CD14-positive monocyte (primary cell): ENCODE measurements at regions not wholly inside any gene's neighbourhood (a gene's known extent, or its start where the extent isn't known, plus 50 kb on each side); places are given as distances from the start of the nearest gene placed in this dataset.

Experiments used
- DNase-seq, 3 donors: peaks; one replicate each; pipeline ENCODE4 v3.0.0-alpha.2; 2011 to 2022
- H2AFZ ChIP-seq: 2 replicates; pipeline ENCODE4 v1.6.0; 2012; ENCODE audit warnings: mild to moderate bottlenecking, low read depth, low read length, inconsistent platforms; ENCODE audit not compliant: insufficient read depth, poor library complexity, severe bottlenecking
- H3K27ac ChIP-seq, 2 donors: 1 replicate in 1 of 2; 2 replicates in 1 of 2; pipeline ENCODE4 v1.5.1; 2012 to 2013; ENCODE audit warnings: low read length in 2 of 2, control low read depth in 1 of 2, inconsistent platforms in 1 of 2, low read depth in 1 of 2, mild to moderate bottlenecking in 1 of 2
- H3K27me3 ChIP-seq, 2 donors: one replicate each; pipeline versions ENCODE4 v1.6.0 to v1.6.1; 2011 to 2013; ENCODE audit warnings: low read length in 2 of 2; ENCODE audit not compliant: control insufficient read depth in 2 of 2, insufficient read depth in 2 of 2
- H3K36me3 ChIP-seq, 2 donors: replicated peaks in 1 of 2; 1 replicate in 1 of 2; 2 replicates in 1 of 2; pipeline versions ENCODE4 v1.5.1 to v1.6.1; 2012 to 2013; ENCODE audit warnings: low read length in 2 of 2, control low read depth in 1 of 2, inconsistent platforms in 1 of 2, mild to moderate bottlenecking in 1 of 2; ENCODE audit not compliant: insufficient read depth in 2 of 2, control insufficient read depth in 1 of 2
- H3K4me1 ChIP-seq, 2 donors: 1 replicate in 1 of 2; 2 replicates in 1 of 2; pipeline versions ENCODE4 v1.5.1 to v1.6.1; 2012 to 2013; ENCODE audit warnings: low read length in 2 of 2, control low read depth in 1 of 2, inconsistent platforms in 1 of 2, mild to moderate bottlenecking in 1 of 2, moderate library complexity in 1 of 2; ENCODE audit not compliant: insufficient read depth in 2 of 2, control insufficient read depth in 1 of 2
- H3K4me2 ChIP-seq: replicated peaks from 2 replicates; pipeline ENCODE3; 2012; ENCODE audit warnings: low read length, moderate library complexity, mild to moderate bottlenecking; ENCODE audit not compliant: poor library complexity, severe bottlenecking; ENCODE audit errors: extremely low read depth
- H3K4me3 ChIP-seq, 3 experiments: fragments of 200-600 bp in 1 of 3; sonication (generic) in 1 of 3; replicated peaks in 1 of 3; 1 replicate in 2 of 3; 2 replicates in 1 of 3; pipeline ENCODE4 v1.5.1; 2011 to 2013; ENCODE audit warnings: low read length in 3 of 3, mild to moderate bottlenecking in 3 of 3, control low read depth in 2 of 3, low read depth in 2 of 3, inconsistent platforms in 1 of 3, moderate library complexity in 1 of 3
- H3K79me2 ChIP-seq: 2 replicates; pipeline ENCODE4 v1.6.0; 2012; ENCODE audit warnings: mild to moderate bottlenecking, control low read depth, inconsistent platforms, low read length, moderate library complexity; ENCODE audit not compliant: insufficient read depth
- H3K9ac ChIP-seq: 2 replicates; pipeline ENCODE4 v1.6.0; 2017; ENCODE audit warnings: low read length, mild to moderate bottlenecking; ENCODE audit not compliant: insufficient read depth, poor library complexity, severe bottlenecking
- H3K9me3 ChIP-seq, 2 donors: replicated peaks in 1 of 2; 1 replicate in 1 of 2; 2 replicates in 1 of 2; pipeline versions ENCODE4 v1.5.1 to v1.6.1; 2012 to 2013; ENCODE audit warnings: low read length in 2 of 2, control low read depth in 1 of 2; ENCODE audit not compliant: control insufficient read depth in 1 of 2, insufficient read depth in 1 of 2
- H4K20me1 ChIP-seq: 2 replicates; pipeline ENCODE4 v1.6.0; 2012; ENCODE audit warnings: mild to moderate bottlenecking, low read length, control low read depth, moderate library complexity; ENCODE audit not compliant: insufficient read depth
- H3K27ac Mint-ChIP-seq, 7 donors: one replicate each; pipeline ENCODE4 v1.8.0; 2020; ENCODE audit warnings: mild to moderate bottlenecking in 7 of 7, mixed read lengths in 7 of 7, moderate library complexity in 6 of 7, inconsistent platforms in 2 of 7
- H3K27me3 Mint-ChIP-seq, 3 donors: one replicate each; pipeline ENCODE4 v1.8.0; 2021 to 2022; ENCODE audit warnings: low read depth in 3 of 3, mild to moderate bottlenecking in 3 of 3, mixed read lengths in 3 of 3, moderate library complexity in 3 of 3, inconsistent platforms in 1 of 3
- H3K36me3 Mint-ChIP-seq, 2 donors: one replicate each; pipeline ENCODE4 v1.8.0; 2020; ENCODE audit warnings: mixed read lengths in 2 of 2, inconsistent platforms in 1 of 2, mild to moderate bottlenecking in 1 of 2
- H3K4me1 Mint-ChIP-seq: one replicate; pipeline ENCODE4 v1.8.0; 2020; ENCODE audit warnings: mild to moderate bottlenecking, mixed read lengths
- H3K4me3 Mint-ChIP-seq, 2 donors: one replicate each; pipeline ENCODE4 v1.8.0; 2020; ENCODE audit warnings: mild to moderate bottlenecking in 2 of 2, mixed read lengths in 2 of 2, moderate library complexity in 1 of 2
- H3K9me3 Mint-ChIP-seq, 7 donors: one replicate each; pipeline ENCODE4 v1.8.0; 2020 to 2022; ENCODE audit warnings: mixed read lengths in 7 of 7, mild to moderate bottlenecking in 6 of 7, moderate library complexity in 6 of 7, inconsistent platforms in 2 of 7
- WGBS: methylation state at CpG from one replicate; pipeline ENCODE4 v1.1.5; 2013; ENCODE audit warnings: missing lambda C conversion rate; ENCODE audit not compliant: insufficient coverage; 5-methylcytosine and 5-hydroxymethylcytosine counted together
- intact Hi-C, 2 donors: fragments of 100-400 bp; cut with micrococcal nuclease; formaldehyde crosslinking; loops; one replicate each; pipeline versions ENCODE4 v1.15.0 to v1.15.1; 2023
- TF ChIP-seq, protein P1 (sequence below): fragments of 200-600 bp; IDR thresholded peaks from one replicate; pipeline ENCODE4 v1.8.0; 2022; ENCODE audit warnings: antibody characterized with exemption, mild to moderate bottlenecking

DNA sequence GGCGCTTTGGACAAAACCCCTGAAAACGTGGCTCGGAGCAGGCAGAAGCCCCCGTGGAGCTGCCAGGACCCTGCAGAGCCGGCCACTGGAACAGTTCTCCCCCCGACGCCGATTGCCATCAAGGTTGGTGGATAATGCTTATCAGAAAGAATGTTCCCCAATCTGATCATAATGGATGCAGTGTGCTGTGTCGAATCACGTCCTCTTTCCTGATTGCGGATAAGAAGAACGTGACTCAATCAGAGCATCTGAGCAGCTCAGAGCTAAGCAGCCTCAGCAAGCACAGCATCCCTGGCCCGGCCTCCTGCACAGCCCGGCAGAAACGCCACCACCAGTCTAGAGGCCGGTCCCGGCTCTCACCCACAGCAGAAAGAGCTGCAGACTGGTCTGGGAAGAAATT, 488.0 kb downstream of the EIPR1 start:
- WGBS, result 96% methylated on average over 17 of the region's 17 CpGs
- no peaks in the 10 kb centered on the region for H3K36me3 ChIP-seq
- H3K4me1 Mint-ChIP-seq, result no peaks in the 10 kb centered on the region

DNA sequence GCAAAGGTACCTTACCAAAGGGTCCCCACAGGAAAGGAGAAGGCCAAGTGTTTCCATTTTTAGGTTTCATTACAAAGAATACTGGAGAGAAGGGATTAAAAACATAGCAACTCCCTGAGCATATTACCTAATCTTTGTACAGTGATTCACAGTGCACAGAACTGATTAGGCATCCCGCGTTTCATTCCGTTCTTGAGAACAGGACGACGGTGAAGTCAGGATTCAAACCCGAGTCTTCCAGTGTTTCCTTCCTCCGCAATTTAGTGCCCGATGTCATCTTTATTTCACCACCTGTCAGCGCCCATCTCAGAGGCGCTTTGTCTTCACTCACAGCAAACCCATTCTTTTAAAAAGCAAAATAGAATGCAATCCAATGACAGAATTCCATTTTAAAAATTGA, 488.5 kb downstream of the EIPR1 start:
- Histone ChIP-seq H3K27ac (no peak overlapping the region), H4K20me1 (no peaks in the 10 kb centered on the region), H3K4me1 (no peaks in the 10 kb centered on the region), H3K4me3 (no peak overlapping the region), H2AFZ (no peak overlapping the region), H3K9ac (no peak overlapping the region), H3K9me3 (no peaks in the 10 kb centered on the region), H3K36me3 (no peaks in the 10 kb centered on the region), H3K79me2 (no peaks in the 10 kb centered on the region), H3K4me2 (no peak overlapping the region), H3K27me3 (no peaks in the 10 kb centered on the region)
- Mint-ChIP-seq H3K36me3 (no peaks in the 10 kb centered on the region), H3K4me3 (no peak overlapping the region), H3K9me3 (peaks cover 0 to 8% (median 0%) of the 10 kb centered on the region in 7 donors), H3K27ac (no peak overlapping the region), H3K27me3 (peaks cover 0 to 6% (median 0%) of the 10 kb centered on the region in 3 donors), H3K4me1 (no peaks in the 10 kb centered on the region)
- no peak for DNase-seq
- TF ChIP-seq, protein P1, sequence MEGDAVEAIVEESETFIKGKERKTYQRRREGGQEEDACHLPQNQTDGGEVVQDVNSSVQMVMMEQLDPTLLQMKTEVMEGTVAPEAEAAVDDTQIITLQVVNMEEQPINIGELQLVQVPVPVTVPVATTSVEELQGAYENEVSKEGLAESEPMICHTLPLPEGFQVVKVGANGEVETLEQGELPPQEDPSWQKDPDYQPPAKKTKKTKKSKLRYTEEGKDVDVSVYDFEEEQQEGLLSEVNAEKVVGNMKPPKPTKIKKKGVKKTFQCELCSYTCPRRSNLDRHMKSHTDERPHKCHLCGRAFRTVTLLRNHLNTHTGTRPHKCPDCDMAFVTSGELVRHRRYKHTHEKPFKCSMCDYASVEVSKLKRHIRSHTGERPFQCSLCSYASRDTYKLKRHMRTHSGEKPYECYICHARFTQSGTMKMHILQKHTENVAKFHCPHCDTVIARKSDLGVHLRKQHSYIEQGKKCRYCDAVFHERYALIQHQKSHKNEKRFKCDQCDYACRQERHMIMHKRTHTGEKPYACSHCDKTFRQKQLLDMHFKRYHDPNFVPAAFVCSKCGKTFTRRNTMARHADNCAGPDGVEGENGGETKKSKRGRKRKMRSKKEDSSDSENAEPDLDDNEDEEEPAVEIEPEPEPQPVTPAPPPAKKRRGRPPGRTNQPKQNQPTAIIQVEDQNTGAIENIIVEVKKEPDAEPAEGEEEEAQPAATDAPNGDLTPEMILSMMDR, result no peak
- intact Hi-C loops, result no loop called here
- 93% methylated on average over 10 of the region's 10 CpGs for WGBS

More for the DNA sequence above, 488.0 kb downstream of the EIPR1 start:
- Histone ChIP-seq H3K27me3 (no peaks in the 10 kb centered on the region), H3K9me3 (no peaks in the 10 kb centered on the region), H3K4me2 (no peak overlapping the region), H3K27ac (no peak overlapping the region), H3K79me2 (no peaks in the 10 kb centered on the region), H3K4me3 (no peak overlapping the region), H3K4me1 (no peaks in the 10 kb centered on the region), H3K9ac (no peak overlapping the region), H2AFZ (no peak overlapping the region), H4K20me1 (no peaks in the 10 kb centered on the region)
- peaks cover 0 to 10% (median 0%) of the 10 kb centered on the region in 3 donors for H3K27me3 Mint-ChIP-seq
- H3K9me3 Mint-ChIP-seq, result peaks cover 0 to 8% (median 0%) of the 10 kb centered on the region in 7 donors
- no peak overlapping the region for H3K4me3 Mint-ChIP-seq
- H3K27ac Mint-ChIP-seq, result no peak overlapping the region
- intact Hi-C loops, result no loop called here
- TF ChIP-seq, protein P1, result no peak
- no peaks in the 10 kb centered on the region for H3K36me3 Mint-ChIP-seq
- DNase-seq, result no peak
